Hepatic stellate cell (primary cell): ENCODE measurements at regions not wholly inside any gene's neighbourhood (a gene's known extent, or its start where the extent isn't known, plus 50 kb on each side); places are given as distances from the start of the nearest gene placed in this dataset.

Experiments used
- DNase-seq: peaks from one replicate; pipeline ENCODE4 v3.0.0; 2011; ENCODE audit warnings: low spot score

DNA sequence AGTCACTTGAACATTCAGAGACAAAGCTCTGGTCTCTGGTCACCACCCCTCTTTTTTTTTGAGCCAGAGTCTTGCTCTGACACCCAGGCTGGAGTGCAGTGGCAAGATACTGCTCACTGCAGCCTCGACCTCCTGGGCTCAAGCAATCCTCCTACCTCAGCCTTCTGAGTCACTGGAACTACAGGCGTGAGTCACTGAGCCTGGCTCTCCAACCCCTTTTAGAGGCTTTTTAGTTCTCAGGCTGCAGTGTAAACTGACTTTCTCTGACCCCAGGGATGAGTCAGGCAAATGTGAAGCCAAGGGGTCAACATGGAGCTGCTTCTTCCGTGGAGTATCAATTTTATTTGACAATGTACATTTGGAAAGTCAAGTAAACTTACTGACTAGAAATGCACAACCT lies 229.2 kb downstream of the PTTG2 start:
- peak; percentile 48 for DNase-seq

- DNase-seq, result peak; percentile 81
Observed at GRCh38 chr4:38190717-38191178, 230.6 kb downstream of the PTTG2 start.

GRCh38 chr4:38192516-38192915 lies 232.3 kb downstream of the PTTG2 start:
- no peak for DNase-seq

DNA sequence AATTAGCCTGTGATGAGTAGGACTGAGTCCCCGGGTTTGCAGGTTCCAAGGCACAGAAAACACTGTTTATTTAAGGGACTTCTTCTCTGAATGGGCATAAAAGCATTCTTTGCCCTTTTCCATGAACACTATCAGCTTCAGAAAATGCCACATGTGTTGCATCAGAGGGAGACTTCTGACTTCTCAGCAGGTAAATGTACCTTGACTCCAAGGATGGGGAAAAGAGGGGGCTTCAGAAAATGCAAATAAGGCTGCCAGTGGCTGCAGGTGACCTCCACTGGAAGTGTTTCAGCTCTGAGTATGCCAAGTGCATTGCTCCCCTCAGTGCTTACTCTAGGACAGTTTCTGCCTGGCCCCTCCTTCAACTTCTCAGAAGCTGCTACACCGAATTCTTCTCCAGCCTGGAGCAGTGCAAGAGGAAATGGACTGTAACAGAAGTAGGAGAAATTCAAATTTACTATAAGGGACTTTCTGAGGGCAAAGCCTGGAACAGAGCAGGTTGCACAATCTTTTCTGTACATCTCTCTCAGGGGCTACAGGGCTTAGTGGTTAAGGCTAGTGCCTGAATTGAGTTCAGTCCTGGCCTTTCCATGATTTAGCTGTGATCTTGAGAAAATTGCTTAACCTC lies 233.2 kb downstream of the PTTG2 start:
- DNase-seq, result no peak

DNA sequence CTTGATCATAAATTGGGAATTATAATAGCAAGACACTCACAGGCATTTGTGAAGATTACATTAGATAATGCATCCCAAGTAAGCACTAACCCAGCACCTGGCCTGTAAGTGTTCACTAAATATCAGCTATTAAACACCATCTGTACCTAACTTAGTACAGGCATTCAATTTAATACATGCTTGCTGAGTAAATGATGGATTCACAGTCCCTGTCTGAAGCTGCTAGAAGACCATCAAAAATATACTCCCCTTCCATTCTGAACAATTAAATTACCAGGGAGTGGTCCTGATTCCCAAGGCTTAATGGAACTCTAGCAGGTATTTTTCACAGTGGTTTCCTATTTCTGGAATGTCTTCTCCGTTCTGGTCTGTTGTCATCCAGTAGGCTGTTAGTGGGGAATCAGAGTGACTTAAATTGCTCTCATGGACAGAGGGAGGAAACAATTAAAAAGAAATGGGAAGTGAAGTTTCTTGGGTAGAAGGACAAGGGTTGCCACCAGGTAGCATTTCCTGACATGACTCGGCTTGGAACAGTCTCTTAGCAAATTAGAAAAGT lies 233.9 kb downstream of the PTTG2 start:
- no peak for DNase-seq

DNA sequence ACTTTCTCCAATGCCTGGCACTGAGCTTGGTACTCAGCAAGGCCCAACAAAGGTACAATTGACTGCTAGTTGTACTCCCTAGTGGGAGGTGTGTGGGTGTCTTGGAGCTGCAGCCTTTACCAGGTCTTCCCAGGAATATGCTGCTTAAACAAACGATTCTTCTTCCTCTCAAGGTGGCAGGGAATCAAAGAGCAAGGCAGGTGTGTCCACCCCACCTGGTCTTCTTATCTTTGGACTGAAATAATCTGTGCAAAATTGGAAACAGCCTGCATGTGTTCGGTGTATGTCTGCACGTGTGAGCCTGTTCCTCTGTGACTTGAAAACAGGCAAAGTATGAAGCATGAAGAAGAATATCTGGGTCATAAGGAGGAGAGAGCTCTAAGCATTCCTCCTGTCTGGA lies 235.3 kb downstream of the PTTG2 start:
- no peak for DNase-seq

GRCh38 chr4:38195911-38196310 lies 235.7 kb downstream of the PTTG2 start:
- no peak for DNase-seq

DNA sequence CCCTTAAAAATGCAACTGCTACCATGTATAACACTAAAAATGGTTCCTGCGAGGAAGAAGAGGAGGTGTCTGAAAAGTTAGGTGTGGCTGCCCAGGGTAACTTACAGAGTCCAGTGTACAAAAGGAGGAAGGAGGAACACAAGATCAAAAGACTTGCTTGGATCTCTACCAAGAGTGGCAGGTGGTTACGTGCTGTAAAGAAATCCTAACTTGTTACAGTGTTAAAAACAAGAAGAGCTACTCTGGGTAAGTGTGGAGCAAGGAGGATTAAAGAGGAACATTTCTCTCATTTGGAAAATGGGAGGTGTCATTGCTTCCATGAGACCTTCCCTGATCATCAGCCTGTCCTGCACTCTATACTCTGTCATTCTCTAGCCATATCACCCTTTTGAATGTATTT lies 242.0 kb downstream of the PTTG2 start:
- DNase-seq, result no peak

GRCh38 chr4:38203609-38204008 lies 243.4 kb downstream of the PTTG2 start:
- DNase-seq, result no peak

DNA sequence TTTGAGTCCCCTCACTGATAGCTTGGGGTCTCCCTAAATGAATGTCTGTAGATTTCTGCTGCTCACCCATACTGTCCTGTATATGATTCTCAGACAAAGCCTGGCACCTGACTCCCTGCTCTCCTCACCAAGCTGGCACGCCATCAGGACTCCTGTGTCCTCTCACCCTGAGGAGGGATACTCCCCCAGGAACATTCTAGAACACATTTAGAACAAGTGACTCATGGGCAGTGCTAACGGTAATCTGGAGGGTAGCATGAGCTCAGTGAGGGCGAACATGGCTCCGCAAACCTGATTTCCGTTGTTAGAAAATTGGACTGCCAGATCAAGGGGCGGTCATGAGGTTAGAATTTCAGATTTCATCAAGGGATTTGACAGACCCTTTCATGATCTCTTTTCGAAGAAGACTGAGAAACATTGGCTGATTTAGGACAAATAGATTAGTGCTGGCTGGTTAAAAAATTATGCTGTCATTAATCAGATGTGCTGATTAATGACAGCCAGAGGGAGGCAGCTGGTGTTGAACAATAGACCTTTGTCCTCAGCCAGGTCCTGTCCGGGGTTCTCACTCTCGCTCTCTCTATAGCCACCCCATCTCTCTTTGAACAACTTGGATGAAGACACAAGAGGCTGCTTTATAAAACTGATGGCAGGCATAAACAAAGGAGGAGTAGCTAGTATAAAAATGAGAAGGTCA lies 244.3 kb downstream of the PTTG2 start:
- DNase-seq, result no peak

DNA sequence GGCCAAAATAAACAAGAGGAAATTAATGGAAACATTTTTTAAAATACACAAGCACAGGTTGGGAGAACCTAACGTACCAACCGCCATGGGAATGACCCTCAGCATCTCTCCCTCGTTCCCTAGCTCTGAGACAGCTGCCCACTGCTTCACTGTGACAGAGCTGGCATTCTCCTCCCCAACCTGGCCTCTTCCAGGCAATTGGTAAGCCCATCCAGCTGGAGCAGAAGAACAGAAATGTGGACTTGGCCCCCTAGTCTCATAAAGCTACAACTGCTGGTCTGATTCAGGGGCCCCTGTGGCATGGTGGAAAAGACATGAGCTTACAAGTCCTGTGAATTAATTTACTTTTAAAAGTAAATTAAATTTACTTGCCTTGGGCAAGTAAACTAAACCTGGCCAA lies 245.1 kb downstream of the PTTG2 start:
- no peak for DNase-seq

- no peak for DNase-seq
Observed at GRCh38 chr4:38207110-38207457, 246.9 kb downstream of the PTTG2 start.

- no peak for DNase-seq
Observed at GRCh38 chr4:38209654-38210053, 249.5 kb downstream of the PTTG2 start.

- DNase-seq, result no peak
Observed at GRCh38 chr4:38210396-38211114, 250.4 kb downstream of the PTTG2 start.

GRCh38 chr4:38211885-38212284 lies 251.7 kb downstream of the PTTG2 start:
- no peak for DNase-seq

DNA sequence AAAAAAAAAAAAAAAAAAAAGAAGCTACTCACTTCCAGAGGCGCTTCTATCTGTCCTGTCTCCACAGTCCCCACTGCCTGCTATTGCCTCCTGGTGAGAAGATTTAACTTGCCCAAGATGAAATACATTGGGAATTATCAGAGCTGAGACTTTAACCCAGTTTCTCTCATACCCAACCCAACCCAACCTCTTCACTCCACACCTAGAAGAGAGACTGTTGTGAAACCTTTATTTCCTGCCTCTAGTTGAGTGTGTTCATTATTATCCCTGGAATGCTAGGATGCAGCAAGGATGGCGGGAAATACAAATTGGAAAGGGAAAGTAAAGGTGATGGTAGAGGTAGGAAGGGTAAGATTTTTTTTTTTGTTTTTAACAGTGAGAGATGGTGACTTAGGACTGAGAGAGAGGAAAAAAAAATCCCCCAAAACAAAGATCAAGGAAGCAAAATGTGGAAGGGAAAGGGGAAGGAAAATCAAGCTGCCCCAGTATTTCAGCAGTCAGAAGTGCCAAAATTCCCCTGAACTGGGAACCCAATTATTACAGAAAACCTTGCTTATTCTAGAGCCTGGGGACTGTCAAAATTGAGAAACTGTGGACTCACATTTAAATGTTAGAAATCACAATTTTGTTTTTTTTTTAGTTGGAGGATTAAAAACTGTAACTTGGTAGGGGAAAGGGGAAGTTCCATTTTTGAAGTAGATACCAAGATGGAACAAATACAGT lies 253.0 kb downstream of the PTTG2 start:
- DNase-seq, result no peak

GRCh38 chr4:38222892-38223291 lies 262.7 kb downstream of the PTTG2 start:
- DNase-seq, result no peak

- no peak for DNase-seq
Observed at GRCh38 chr4:38223306-38223705, 263.1 kb downstream of the PTTG2 start.

- DNase-seq, result no peak
Observed at GRCh38 chr4:38223782-38224236, 263.6 kb downstream of the PTTG2 start.

DNA sequence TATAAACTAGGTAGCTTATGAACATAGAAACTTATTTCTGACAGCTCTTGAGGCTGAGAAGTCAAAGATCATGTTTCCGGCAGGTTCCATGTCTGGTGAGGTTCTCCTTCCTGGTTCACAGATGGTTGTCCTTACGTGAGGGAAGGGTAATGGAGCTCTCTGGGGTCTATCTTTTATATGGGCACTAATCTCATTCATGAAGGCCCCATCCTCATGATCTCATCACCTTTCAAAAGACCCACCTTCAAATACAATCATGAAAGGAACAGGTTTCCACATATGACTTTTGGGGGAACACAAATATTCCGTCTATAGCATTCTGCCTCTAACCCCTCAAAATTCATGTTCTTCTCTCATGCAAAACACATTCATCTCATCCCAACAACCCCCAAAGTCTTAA lies 264.7 kb downstream of the PTTG2 start:
- no peak for DNase-seq

DNA sequence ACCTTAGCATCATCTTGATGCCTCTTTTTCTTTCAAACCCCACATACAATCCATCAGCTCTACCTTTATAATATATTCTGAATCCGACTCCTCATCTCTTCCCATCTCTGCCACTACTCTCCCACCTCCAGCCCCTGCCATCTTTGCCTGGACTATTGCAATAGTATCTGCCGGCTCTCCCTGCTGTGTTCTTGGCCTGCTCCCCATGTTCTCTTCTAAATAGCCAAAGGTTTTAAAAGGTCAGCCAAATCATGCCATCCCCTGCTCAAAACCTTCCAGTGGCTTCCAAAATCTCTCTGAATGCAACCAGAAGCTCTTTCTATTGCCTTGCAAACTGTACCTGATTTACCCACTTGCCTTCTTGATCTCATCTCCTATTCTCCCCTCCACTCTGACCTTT lies 266.0 kb downstream of the PTTG2 start:
- DNase-seq, result no peak

DNA sequence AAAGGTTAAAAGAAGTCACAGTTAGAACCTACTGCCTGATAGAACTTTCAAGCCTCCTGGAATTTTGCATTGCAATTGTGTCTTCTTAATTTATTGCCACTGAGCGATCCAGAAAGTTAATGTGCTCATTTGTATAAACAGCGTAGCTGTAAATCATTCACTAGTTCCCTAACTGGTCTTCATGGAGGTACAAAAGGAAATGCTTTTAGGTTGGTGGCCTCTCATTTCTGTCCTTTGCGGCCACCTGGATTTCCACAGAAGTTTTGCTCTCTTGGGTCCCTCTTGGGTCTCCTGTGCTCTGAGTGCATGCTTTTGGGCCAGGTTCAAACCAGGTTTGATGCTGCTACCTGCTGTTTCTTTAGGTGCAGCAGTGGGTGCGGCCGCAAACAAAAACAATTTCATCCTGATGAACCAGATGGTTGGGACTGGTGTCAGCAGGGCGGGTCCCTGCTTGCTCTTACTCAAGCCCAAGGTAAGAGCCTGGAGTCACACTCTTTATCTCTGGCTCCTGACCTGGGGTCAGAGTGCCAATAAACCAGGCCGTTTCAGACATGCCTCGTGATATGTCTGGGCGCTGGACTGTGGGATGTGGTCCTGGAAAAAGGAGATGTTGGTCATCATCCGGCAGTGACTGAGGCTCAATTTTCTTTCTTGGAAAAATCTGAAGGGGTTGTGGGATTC lies 270.1 kb downstream of the PTTG2 start:
- no peak for DNase-seq
